Activated T-cell treated with anti-CD3 and anti-CD28 coated beads, Interleukin-2, amount 50 U/mL, for 24 hours (primary cell): ENCODE measurements at regions not wholly inside any gene's neighbourhood (a gene's known extent, or its start where the extent isn't known, plus 50 kb on each side); places are given as distances from the start of the nearest gene placed in this dataset.

Source experiments
- DNase-seq: peaks from one replicate; pipeline ENCODE4 v3.0.0-alpha.2; 2020
- H3K27ac Mint-ChIP-seq: 2 replicates; pipeline ENCODE4 v1.8.0; 2020; ENCODE audit warnings: mild to moderate bottlenecking, mixed read lengths
- H3K27me3 Mint-ChIP-seq: 2 replicates; pipeline ENCODE4 v1.8.0; 2020; ENCODE audit warnings: mixed read lengths
- H3K36me3 Mint-ChIP-seq: 2 replicates; pipeline ENCODE4 v1.8.0; 2020; ENCODE audit warnings: low read depth, mixed read lengths
- H3K4me1 Mint-ChIP-seq: 2 replicates; pipeline ENCODE4 v1.8.0; 2020; ENCODE audit warnings: low read depth, mixed read lengths
- H3K4me3 Mint-ChIP-seq: 2 replicates; pipeline ENCODE4 v1.8.0; 2020; ENCODE audit warnings: mild to moderate bottlenecking, moderate library complexity, mixed read lengths
- H3K9me3 Mint-ChIP-seq: 2 replicates; pipeline ENCODE4 v1.8.0; 2020; ENCODE audit warnings: mixed read lengths

- Mint-ChIP-seq H3K4me1 (no peaks in the 10 kb centered on the region), H3K4me3 (no peak overlapping the region)
Measured at GRCh38 chr10:21069278-21069677, 172.2 kb upstream of the NEBL start.

GRCh38 chr10:21068026-21068656, 171.0 kb upstream of the NEBL start:
- H3K4me1 Mint-ChIP-seq: no peaks in the 10 kb centered on the region
- H3K4me3 Mint-ChIP-seq: no peak overlapping the region
- no peaks in the 10 kb centered on the region for H3K9me3 Mint-ChIP-seq
- H3K27me3 Mint-ChIP-seq: peaks cover 12% of the 10 kb centered on the region
- DNase-seq: no peak
- no peak overlapping the region for H3K27ac Mint-ChIP-seq
- no peaks in the 10 kb centered on the region for H3K36me3 Mint-ChIP-seq

More at GRCh38 chr10:21069278-21069677, 172.2 kb upstream of the NEBL start:
- no peak for DNase-seq
- H3K27ac Mint-ChIP-seq: no peak overlapping the region
- no peaks in the 10 kb centered on the region for H3K9me3 Mint-ChIP-seq
- peaks cover 7% of the 10 kb centered on the region for H3K27me3 Mint-ChIP-seq
- H3K36me3 Mint-ChIP-seq: no peaks in the 10 kb centered on the region

GRCh38 chr10:21065621-21066248, 168.6 kb upstream of the NEBL start:
- Mint-ChIP-seq H3K36me3 (no peaks in the 10 kb centered on the region), H3K9me3 (peaks cover 1% of the 10 kb centered on the region), H3K4me3 (no peak overlapping the region), H3K27ac (no peak overlapping the region), H3K4me1 (no peaks in the 10 kb centered on the region), H3K27me3 (peaks cover 6% of the 10 kb centered on the region)
- DNase-seq: no peak

GRCh38 chr10:21061982-21062381, 164.9 kb upstream of the NEBL start:
- no peaks in the 10 kb centered on the region for H3K4me1 Mint-ChIP-seq
- H3K36me3 Mint-ChIP-seq: no peaks in the 10 kb centered on the region
- H3K27me3 Mint-ChIP-seq: peaks cover 6% of the 10 kb centered on the region
- no peak overlapping the region for H3K27ac Mint-ChIP-seq
- H3K9me3 Mint-ChIP-seq: peaks cover 8% of the 10 kb centered on the region
- no peak for DNase-seq
- no peak overlapping the region for H3K4me3 Mint-ChIP-seq

GRCh38 chr10:21061184-21061583, 164.1 kb upstream of the NEBL start:
- H3K4me1 Mint-ChIP-seq: no peaks in the 10 kb centered on the region
- H3K4me3 Mint-ChIP-seq: no peak overlapping the region
- no peaks in the 10 kb centered on the region for H3K36me3 Mint-ChIP-seq
- DNase-seq: no peak
- no peak overlapping the region for H3K27ac Mint-ChIP-seq
- H3K27me3 Mint-ChIP-seq: peaks cover 6% of the 10 kb centered on the region
- peaks cover 10% of the 10 kb centered on the region for H3K9me3 Mint-ChIP-seq

GRCh38 chr10:21060626-21061025, 163.5 kb upstream of the NEBL start:
- no peak overlapping the region for H3K27ac Mint-ChIP-seq
- peaks cover 4% of the 10 kb centered on the region for H3K4me1 Mint-ChIP-seq
- no peak for DNase-seq
- peaks cover 10% of the 10 kb centered on the region for H3K9me3 Mint-ChIP-seq
- H3K36me3 Mint-ChIP-seq: no peaks in the 10 kb centered on the region
- H3K4me3 Mint-ChIP-seq: no peak overlapping the region
- H3K27me3 Mint-ChIP-seq: peaks cover 6% of the 10 kb centered on the region

- no peaks in the 10 kb centered on the region for H3K36me3 Mint-ChIP-seq
- DNase-seq: no peak
- H3K4me3 Mint-ChIP-seq: no peak overlapping the region
- no peaks in the 10 kb centered on the region for H3K27me3 Mint-ChIP-seq
- H3K27ac Mint-ChIP-seq: no peak overlapping the region
- peaks cover 8% of the 10 kb centered on the region for H3K4me1 Mint-ChIP-seq
- H3K9me3 Mint-ChIP-seq: peaks cover 10% of the 10 kb centered on the region
Measured at GRCh38 chr10:21057989-21058388, 160.9 kb upstream of the NEBL start.

- no peak overlapping the region for H3K4me3 Mint-ChIP-seq
- no peak for DNase-seq
- H3K27me3 Mint-ChIP-seq: no peaks in the 10 kb centered on the region
- no peaks in the 10 kb centered on the region for H3K36me3 Mint-ChIP-seq
- no peak overlapping the region for H3K27ac Mint-ChIP-seq
- peaks cover 8% of the 10 kb centered on the region for H3K4me1 Mint-ChIP-seq
- H3K9me3 Mint-ChIP-seq: peaks cover 10% of the 10 kb centered on the region
Measured at GRCh38 chr10:21057436-21057835, 160.3 kb upstream of the NEBL start.

GRCh38 chr10:21056461-21056860, 159.3 kb upstream of the NEBL start:
- Mint-ChIP-seq H3K9me3 (peaks cover 10% of the 10 kb centered on the region), H3K27ac (no peak overlapping the region), H3K4me1 (peaks cover 8% of the 10 kb centered on the region), H3K4me3 (no peak overlapping the region), H3K36me3 (no peaks in the 10 kb centered on the region), H3K27me3 (no peaks in the 10 kb centered on the region)
- no peak for DNase-seq

GRCh38 chr10:21055339-21056135, 158.4 kb upstream of the NEBL start:
- Mint-ChIP-seq H3K4me3 (no peak overlapping the region), H3K9me3 (peaks cover 7% of the 10 kb centered on the region), H3K27ac (no peak overlapping the region), H3K27me3 (no peaks in the 10 kb centered on the region), H3K4me1 (peaks cover 8% of the 10 kb centered on the region), H3K36me3 (no peaks in the 10 kb centered on the region)
- DNase-seq: no peak

GRCh38 chr10:21053953-21054690, 157.0 kb upstream of the NEBL start:
- no peak for DNase-seq
- no peaks in the 10 kb centered on the region for H3K27me3 Mint-ChIP-seq
- H3K9me3 Mint-ChIP-seq: peaks cover 4% of the 10 kb centered on the region
- no peak overlapping the region for H3K4me3 Mint-ChIP-seq
- H3K4me1 Mint-ChIP-seq: peaks cover 10% of the 10 kb centered on the region
- no peaks in the 10 kb centered on the region for H3K36me3 Mint-ChIP-seq
- no peak overlapping the region for H3K27ac Mint-ChIP-seq

GRCh38 chr10:21052709-21053104, 155.6 kb upstream of the NEBL start:
- Mint-ChIP-seq H3K4me1 (peaks cover 12% of the 10 kb centered on the region), H3K36me3 (no peaks in the 10 kb centered on the region), H3K27me3 (no peaks in the 10 kb centered on the region), H3K27ac (no peak overlapping the region), H3K4me3 (no peak overlapping the region), H3K9me3 (peaks cover 2% of the 10 kb centered on the region)
- no peak for DNase-seq

GRCh38 chr10:21052072-21052708, 155.1 kb upstream of the NEBL start:
- H3K27ac Mint-ChIP-seq: no peak overlapping the region
- H3K4me3 Mint-ChIP-seq: no peak overlapping the region
- H3K36me3 Mint-ChIP-seq: no peaks in the 10 kb centered on the region
- H3K4me1 Mint-ChIP-seq: peaks cover 12% of the 10 kb centered on the region
- peaks cover 2% of the 10 kb centered on the region for H3K9me3 Mint-ChIP-seq
- DNase-seq: no peak
- H3K27me3 Mint-ChIP-seq: no peaks in the 10 kb centered on the region

- no peak overlapping the region for H3K27ac Mint-ChIP-seq
- H3K4me1 Mint-ChIP-seq: peaks cover 4% of the 10 kb centered on the region
- H3K4me3 Mint-ChIP-seq: no peak overlapping the region
- peaks cover 6% of the 10 kb centered on the region for H3K27me3 Mint-ChIP-seq
- no peaks in the 10 kb centered on the region for H3K9me3 Mint-ChIP-seq
- DNase-seq: no peak
- no peaks in the 10 kb centered on the region for H3K36me3 Mint-ChIP-seq
Measured at GRCh38 chr10:21049482-21049881, 152.4 kb upstream of the NEBL start.
